MG63 (cell line): ENCODE measurements at regions not wholly inside any gene's neighbourhood (a gene's known extent, or its start where the extent isn't known, plus 50 kb on each side); places are given as distances from the start of the nearest gene placed in this dataset.
A peak's percentile ranks its signal among the peaks of the same experiment; 100 is the strongest.
"Not testable (repeated sequence)": the region's sequence is repeated elsewhere in the genome, so short reads cannot be mapped to it uniquely, and the experiment has no call there.

Experiments used
- DNase-seq: peaks from one replicate; pipeline ENCODE4 v3.0.0-alpha.2; 2020
- H3K27me3 ChIP-seq: fragments of 250-450 bp; sonication (Bioruptor Pico); 2 replicates; pipeline ENCODE4 v1.5.1; 2020; ENCODE audit warnings: mild to moderate bottlenecking, moderate library complexity
- H3K36me3 ChIP-seq: fragments of 250-450 bp; sonication (Bioruptor Pico); 2 replicates; pipeline ENCODE4 v1.5.1; 2020; ENCODE audit warnings: mild to moderate bottlenecking, moderate library complexity
- H3K4me3 ChIP-seq: fragments of 250-450 bp; sonication (Bioruptor Pico); 2 replicates; pipeline ENCODE4 v1.5.1; 2020; ENCODE audit warnings: mild to moderate bottlenecking, moderate library complexity
- H3K9me3 ChIP-seq: fragments of 250-450 bp; sonication (Bioruptor Pico); 2 replicates; pipeline ENCODE4 v1.5.1; 2020; ENCODE audit warnings: mild to moderate bottlenecking, moderate library complexity

DNA sequence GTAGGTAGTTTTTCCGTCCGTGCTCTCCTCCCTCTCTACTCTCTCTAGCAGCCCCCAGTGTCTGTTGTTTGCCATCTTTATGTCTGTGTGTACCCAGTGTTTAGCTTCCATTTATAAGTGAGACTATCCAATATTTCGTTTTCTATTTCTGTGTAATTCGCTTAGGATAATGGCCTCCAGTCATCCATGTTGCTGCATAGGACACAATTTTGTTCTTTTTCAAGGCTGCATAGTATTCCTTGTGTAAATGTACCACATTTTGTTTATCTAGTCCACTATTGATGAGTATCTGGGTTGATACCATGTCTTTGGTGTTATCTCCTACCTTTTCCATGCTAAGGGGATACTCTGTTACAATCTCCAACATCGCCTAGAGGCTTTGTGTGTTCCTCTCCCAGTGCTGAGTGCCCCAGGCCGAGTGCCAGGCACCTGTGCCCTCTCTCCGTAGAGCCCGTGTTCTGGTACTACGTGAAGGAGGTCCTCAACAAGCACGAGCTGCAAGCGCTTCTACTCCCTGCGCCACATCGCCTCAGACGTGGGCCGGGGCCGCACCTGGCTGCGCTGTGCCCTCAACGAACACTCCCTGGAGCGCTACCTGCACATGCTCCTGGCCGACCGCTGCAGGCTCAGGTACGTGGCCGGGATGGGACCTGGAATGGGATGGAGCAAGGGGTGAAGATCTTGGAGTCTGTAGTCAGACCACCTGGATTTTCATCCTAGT lies 51.0 kb downstream of the NPIPB11 start:
- DNase-seq, H3K4me3 ChIP-seq, H3K36me3 ChIP-seq, H3K27me3 ChIP-seq, H3K9me3 ChIP-seq: not testable (repeated sequence)

DNA sequence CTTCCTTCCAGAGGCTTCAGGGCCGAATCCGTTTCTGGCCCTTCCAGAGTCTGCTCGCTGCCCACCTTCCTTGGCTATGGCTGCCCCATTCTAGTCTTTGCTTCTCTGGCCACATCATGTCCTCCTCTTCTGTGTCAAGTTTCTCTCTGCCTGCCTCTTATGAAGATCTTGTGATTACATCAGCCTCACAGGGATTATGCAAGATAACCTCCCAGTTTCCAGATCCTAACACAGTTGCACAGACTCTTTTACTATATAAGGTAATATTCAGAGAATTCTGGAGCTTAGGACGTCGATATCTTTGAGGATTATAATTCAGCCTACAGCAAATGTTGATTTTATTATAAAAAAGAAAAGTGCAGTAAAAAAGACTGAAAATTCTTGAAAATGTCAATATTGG lies 52.1 kb downstream of the NPIPB11 start:
- not testable (repeated sequence) for DNase-seq, H3K27me3 ChIP-seq, H3K36me3 ChIP-seq, H3K4me3 ChIP-seq, H3K9me3 ChIP-seq

DNA sequence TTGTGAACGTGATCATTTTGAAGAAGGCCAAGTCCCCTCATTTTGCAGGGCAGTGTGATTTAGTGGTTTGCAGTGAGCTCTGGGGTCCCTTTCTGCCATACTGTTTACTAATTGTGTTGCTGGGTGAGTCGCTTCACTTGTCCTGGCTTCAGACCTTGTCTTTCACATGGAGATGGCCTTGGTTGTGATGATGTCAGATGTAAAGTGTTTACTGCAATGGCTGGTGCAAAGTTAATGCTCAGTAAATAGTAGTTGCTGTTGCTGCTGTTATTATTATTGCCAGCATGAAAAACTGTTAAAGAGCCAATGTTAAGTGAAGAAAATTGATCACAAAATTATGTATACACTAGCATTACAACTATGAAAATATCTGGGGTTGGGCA lies 53.9 kb downstream of the NPIPB11 start:
- not testable (repeated sequence) for DNase-seq, H3K27me3 ChIP-seq, H3K36me3 ChIP-seq, H3K4me3 ChIP-seq, H3K9me3 ChIP-seq

DNA sequence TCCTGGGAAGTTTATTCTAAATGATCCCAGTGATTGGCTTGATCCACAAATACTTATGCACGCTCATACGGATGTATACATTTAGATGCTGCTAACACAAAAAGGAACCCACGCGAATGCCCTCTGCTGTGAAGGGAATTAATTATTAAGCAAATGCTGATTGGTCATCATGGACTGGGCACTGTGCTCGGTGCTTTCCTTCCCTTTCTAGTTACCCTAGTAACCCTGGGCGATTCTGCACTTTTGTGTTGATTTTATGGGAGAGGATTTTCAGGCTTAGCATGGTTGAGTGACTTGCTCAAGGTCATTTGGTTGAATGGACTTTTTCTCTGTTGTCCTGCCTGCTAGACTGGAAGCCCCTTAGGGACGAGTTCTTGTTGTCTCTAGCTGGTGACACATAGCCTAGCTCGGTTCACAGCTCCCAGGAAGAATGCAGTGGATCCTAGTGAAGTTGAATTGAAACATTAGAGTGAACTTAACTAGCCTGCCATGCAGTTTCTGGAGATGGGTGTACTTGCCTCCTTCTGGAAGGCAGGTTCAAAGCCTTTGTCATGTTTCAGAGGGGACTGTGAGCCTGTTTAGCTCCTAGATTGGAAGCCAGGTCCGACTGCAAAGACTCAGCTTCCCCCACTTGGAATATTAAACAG lies 54.4 kb downstream of the NPIPB11 start:
- H3K9me3 ChIP-seq, H3K36me3 ChIP-seq, H3K27me3 ChIP-seq, H3K4me3 ChIP-seq, DNase-seq: not testable (repeated sequence)

DNA sequence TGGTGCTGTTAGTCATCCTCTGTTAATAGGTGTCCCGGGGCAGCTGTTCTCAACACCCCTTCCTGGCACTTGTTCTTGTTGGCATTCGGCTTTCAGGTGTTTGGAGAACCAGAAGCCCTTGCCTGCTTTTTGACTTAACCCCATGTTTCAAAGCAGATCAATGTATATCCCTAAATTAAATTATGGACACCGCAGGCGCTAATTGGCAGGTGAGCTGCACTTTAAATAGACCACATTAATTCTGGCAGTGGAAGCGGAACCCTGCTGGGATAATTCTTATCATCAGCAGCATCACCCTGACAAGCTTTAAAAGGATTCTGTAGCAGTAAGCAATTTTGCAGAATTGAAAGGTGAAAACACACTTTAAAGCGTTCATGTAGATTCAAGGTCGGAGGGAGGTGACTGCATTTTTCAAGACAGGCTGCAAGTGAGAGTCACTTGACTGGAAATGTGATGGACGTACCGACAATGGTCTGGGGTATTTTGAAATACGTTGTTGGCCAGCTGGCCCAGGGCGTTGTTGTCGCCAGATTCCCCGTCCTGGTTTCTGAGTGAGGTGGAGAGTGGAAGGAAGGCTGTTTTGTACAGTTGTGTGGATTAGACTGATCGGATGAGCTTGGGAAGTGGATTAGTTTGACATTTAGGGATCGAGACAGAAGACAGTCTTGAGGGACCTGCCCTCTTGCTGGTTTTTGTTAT lies 55.1 kb downstream of the NPIPB11 start:
- H3K36me3 ChIP-seq, DNase-seq, H3K4me3 ChIP-seq, H3K27me3 ChIP-seq, H3K9me3 ChIP-seq: not testable (repeated sequence)

DNA sequence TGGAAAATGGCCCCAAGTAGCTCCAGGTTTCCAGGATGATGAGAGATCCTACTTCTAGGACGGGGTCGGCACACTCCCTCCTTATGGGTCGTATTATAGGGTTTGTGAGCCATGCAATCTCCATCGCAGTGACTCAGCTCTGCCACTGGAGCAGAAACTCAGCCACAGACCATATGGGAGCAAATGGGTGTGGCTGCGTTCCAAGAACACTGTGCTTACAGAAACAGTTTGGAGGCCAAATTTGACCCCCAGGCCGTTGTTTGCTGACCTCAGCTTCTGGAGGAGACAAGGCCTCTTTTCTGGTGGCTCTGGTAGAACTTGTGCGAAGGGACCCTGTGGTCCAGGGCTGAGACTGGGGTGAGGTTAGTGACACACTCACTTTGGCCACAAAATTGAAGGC lies 56.5 kb downstream of the NPIPB11 start:
- H3K27me3 ChIP-seq, H3K4me3 ChIP-seq, H3K36me3 ChIP-seq, H3K9me3 ChIP-seq: not testable (repeated sequence)
- peak; percentile 92 for DNase-seq

DNA sequence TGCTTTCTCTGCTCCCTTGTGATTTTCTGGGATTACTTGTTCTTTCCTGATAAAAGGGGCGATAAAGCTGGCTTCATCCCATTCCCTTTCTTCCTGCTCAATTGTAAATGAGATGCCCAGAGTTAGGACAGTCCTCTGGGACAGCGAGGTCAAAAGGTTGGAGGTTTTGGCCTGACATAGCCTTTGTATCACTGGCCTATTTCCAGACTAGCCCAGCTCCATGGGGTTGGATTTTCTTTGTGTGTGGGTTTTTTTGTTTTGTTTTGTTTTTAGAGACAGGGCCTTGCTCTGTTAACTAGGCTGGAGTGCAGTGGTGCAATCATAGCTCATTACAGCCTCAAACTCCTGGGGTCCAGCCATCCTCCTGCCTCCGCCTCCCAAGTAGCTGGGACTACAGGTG lies 57.8 kb downstream of the NPIPB11 start:
- H3K4me3 ChIP-seq, H3K27me3 ChIP-seq, DNase-seq, H3K9me3 ChIP-seq, H3K36me3 ChIP-seq: not testable (repeated sequence)

DNA sequence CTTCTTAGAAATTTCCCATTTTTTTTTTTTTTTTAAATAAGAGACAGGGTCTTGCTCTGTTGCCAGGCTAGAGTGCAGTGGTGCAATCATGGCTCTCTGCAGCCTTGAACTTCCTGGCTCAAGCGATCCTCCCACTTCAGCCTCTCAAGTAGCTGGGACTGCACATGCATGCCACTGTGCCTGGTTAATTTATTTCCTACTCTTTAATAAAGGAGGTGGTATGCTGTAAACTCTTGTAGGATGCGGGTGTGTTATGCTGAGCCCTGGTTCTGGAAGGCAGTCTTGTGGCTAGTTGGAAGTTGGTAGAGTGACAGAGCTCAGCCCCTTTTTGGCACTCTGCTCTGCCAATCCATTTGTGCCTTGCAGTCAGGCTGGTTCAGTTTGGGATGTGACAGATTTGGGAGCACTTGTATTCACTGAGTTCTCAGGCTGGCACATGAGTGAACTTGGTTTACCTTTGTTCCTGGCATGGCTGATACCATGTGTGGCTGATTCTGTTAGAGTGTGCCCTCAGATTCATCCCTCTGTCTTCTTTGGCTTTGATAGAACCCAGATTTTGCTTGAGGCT lies 58.3 kb downstream of the NPIPB11 start:
- not testable (repeated sequence) for H3K36me3 ChIP-seq, H3K27me3 ChIP-seq
- DNase-seq: peak; percentile 55

DNA sequence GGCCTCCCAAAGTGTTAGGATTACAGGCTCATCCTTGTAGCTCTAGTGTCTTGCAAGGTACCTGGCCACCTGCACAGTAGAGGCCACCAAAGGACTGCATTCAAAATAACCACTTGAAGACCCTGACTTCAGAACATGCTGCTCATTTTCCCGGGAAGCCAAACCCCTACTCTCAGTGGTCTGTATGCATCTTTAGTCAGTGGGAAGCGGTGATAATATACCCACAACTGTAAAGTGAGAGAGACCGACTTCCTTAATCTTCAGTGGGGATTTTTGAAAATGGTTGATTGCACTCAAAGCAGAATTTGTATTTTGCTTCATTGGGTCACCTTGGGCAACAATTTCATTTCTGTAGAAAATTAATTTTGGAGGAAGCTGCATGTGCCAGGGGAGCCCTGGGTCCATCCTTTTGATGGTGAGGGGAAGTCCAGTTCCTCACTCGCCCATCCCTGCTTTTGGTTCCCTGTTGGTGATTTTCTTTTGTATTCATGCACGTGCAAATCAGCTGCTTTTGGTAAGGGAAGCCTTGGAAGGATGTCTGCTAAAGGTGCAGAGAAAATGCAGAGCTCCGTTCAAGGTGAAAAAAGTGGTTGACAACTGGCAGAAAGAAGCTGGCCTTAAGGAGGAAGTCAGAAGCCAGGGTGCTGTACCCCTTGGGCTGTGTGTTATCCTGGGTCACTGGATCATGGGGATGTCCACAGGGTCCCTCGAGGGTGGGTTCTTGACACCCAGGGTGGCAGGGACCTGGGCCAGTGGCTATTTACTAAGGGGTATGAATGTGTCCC lies 59.5 kb downstream of the NPIPB11 start:
- not testable (repeated sequence) for H3K9me3 ChIP-seq, H3K27me3 ChIP-seq, H3K4me3 ChIP-seq, DNase-seq, H3K36me3 ChIP-seq

More for the DNA sequence above, 58.3 kb downstream of the NPIPB11 start:
- not testable (repeated sequence) for H3K9me3 ChIP-seq, H3K4me3 ChIP-seq

DNA sequence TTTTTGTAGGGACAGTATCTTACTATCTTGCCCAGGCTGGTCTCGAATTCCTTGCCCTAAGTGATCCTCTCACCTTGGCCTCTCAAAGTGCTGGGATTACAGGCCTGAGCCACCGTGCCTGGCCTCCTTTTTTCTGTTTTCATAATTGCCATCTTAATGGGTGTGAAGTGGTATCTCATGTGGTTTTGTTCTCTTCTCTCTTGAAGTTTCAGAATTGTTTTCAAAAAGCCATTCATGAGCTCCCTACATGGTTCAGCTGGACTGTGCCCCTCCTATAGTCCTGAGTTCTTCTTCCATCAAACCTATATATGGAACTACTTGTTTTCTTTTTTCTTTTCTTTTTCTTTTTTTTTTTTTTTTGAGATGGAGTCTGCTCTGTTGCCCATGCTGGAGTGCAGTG lies 60.3 kb downstream of the NPIPB11 start:
- not testable (repeated sequence) for H3K9me3 ChIP-seq, H3K27me3 ChIP-seq, H3K36me3 ChIP-seq, DNase-seq, H3K4me3 ChIP-seq

DNA sequence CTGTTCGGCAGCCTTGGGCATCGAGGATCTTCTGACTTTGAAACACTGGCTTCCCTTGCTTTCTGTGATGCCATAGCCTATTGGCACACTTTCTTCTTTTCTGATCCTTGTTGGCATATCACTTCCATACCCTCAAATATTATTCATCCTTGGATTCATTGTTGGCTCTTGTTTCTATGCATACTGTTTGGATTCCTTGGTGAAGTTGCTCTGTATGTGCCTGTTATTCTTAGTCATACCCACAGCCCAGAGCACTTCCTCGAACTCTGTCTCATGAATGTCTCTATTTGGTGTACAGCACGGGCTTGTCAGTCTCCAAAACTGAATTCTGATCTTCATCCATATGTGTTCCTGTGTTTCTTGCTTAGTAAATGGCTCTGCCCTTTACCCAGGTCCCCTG lies 63.6 kb downstream of the NPIPB11 start:
- not testable (repeated sequence) for H3K9me3 ChIP-seq, H3K4me3 ChIP-seq, H3K36me3 ChIP-seq, H3K27me3 ChIP-seq
- peak; percentile 77 for DNase-seq

DNA sequence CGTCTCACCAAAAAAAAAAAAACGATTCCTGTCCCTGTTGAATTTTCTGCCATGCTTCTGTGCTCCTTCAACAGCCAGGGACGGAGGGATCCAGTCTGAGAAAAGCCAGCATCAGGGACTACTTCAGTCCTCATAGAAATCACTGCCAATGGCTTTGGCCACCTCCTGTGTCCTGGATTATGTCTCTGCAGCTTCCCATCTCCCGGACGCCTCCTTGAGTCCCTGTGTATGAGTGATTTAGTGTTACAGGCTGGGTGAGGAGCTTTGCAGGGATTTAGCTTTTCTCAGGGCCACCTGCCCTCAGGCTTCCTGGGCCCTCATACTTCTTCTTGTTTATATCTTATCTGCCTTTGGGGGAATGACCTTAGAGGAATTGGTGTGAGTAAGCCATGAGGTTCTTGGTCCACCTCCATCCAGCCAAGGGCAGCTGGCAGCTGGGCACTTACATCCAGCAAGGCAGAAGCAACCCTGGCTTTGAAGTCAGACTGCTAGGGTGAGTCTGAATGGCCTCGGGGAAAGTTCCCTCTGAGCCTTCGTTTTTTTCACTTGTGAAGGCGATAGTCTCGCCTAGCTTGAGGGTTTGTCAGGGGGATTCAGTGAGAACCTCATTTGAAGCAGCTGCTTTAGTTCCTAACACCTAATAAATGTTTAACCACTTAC lies 65.6 kb downstream of the NPIPB11 start:
- peak; percentile 94 for DNase-seq
- not testable (repeated sequence) for H3K9me3 ChIP-seq, H3K36me3 ChIP-seq, H3K27me3 ChIP-seq, H3K4me3 ChIP-seq

DNA sequence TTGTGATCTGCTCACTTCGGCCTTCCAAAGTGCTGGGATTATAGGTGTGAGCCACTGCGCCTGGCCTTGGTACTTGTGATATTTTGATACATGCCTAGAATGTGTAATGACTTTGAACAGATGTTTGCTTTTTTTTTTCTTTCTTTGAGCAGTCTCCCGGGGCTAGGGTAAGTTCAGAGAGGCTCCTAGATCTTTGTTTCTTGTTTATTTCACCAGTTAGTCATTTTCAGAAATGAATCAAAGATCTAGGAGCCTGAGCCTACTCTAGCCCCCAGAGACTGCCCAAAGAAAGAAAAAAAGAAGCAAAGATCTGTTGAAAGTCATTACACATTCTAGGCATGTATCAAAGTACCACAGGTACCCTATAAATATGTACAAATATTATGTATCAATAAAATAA lies 66.3 kb downstream of the NPIPB11 start:
- H3K9me3 ChIP-seq, H3K27me3 ChIP-seq, H3K4me3 ChIP-seq, H3K36me3 ChIP-seq: not testable (repeated sequence)
- DNase-seq: peak; percentile 58

DNA sequence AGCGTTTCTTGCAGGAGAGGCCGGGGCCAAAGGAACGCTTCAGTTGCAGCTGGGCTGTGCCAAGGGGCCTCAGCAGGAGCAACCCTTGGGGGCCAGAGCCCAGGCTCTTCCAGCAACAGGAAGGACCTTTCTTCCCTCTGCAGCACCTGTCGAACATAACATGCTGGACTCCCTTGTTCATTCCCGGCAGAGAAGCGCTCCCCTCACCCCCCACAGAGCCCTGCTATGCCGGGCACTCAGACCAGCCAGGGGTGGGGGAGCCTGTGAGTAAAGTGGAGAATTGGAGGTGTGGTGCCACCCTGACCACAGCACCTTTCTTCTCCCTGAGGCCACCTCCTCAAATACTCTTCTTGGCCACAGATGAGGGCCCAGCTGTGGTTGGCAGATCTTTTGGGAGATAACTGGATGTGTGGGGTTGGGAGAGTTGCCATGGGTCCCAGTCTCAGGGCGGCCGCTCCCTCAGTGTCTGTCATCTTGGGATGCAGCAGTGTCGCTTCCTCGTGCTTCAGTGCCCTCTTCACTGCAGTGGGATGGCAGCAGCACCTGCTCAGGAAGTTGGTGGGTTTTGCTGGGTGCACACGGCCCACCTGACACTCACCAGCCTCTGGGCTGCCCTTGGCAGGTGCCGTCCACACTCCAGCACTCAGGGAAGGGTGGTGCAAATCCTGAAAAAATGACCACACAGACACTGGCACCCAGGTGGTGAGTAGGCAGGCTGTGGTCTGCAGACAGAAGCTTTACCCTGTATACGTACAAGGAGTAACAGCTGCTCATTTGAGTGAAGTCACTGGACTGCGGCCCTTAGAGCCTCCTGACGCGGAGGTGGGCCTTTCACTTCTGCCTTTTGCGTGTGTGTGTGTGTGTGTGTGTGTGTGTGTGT lies 67.5 kb downstream of the NPIPB11 start:
- not testable (repeated sequence) for H3K27me3 ChIP-seq, H3K9me3 ChIP-seq, H3K4me3 ChIP-seq, H3K36me3 ChIP-seq, DNase-seq

DNA sequence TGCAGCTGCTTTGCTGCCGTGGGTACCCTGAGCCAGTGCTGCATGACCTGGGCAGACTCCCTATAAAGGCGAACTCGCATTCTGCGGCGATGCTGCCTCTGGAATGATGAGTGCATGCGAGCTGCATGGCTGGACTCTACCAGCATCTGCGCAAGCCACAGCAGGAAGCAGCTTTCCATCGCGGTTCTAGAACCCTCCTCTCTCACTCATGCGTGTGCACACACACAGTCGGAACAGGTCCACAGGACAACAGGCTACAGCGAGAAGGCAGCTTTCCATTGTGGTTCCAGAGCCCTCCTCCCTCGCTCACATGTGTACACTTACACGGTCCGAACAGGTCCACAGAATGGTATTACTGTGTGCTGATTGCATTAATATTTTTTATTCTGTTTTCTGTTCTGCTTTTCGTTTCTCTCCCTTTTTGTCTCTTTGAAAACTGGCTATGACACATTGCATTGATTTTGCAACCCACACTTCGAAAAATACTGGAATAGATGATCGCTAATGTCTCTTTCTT lies 69.1 kb downstream of the NPIPB11 start:
- H3K4me3 ChIP-seq, H3K36me3 ChIP-seq, H3K27me3 ChIP-seq, H3K9me3 ChIP-seq, DNase-seq: not testable (repeated sequence)

DNA sequence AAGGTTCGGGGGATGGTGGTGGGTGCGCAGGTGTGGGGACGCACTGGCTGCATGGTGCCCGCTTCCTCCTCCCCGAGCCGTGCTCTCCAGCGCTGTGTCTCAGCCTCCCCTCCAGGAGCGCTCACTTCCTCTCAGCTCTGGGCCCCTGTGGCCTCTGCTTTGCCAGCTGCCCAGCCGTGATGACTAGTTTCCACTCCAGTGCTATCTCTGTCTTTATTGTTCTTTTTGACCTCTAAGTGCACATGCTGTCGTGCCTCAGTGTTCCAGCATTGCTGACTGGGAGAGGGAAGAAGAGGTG lies 71.0 kb downstream of the NPIPB11 start:
- not testable (repeated sequence) for DNase-seq, H3K4me3 ChIP-seq, H3K9me3 ChIP-seq, H3K36me3 ChIP-seq, H3K27me3 ChIP-seq
